Right lobe of liver (tissue), 4 donors: ENCODE measurements at regions not wholly inside any gene's neighbourhood (a gene's known extent, or its start where the extent isn't known, plus 50 kb on each side); places are given as distances from the start of the nearest gene placed in this dataset.

Experiments
- CTCF ChIP-seq, 4 donors: fragments of 200-600 bp in 3 of 4; fragments of 450-650 bp in 1 of 4; IDR thresholded peaks; one replicate each; pipeline versions ENCODE4 v1.5.1 to v1.8.0; 2016 to 2022; ENCODE audit warnings: antibody characterized with exemption in 4 of 4, mild to moderate bottlenecking in 2 of 4
- POLR2A ChIP-seq: fragments of 450-650 bp; IDR thresholded peaks from one replicate; pipeline ENCODE4 v1.6.1; 2017; ENCODE audit warnings: antibody characterized with exemption, mild to moderate bottlenecking
- donor health status: DM: no; HTN: no; CAD: no.
- donor health status: DM: no; HTN: no; CAD: no.
- donor health status: DM: no; HTN: yes; CAD: no.

GRCh38 chr5:71924325-71924724, 182.9 kb upstream of the MAP1B start:
- no peak for TF ChIP-seq CTCF (IDR thresholded peaks at IDR 0.05)
- no peak for TF ChIP-seq POLR2A
